ENCODE measurements at regions not wholly inside any gene's neighbourhood (a gene's known extent, or its start where the extent isn't known, plus 50 kb on each side); places are given as distances from the start of the nearest gene placed in this dataset.
A peak's percentile ranks its signal among the peaks of the same experiment; 100 is the strongest.

- intact Hi-C loops (cut with DNase I): no loop called here
- no peak for ATAC-seq
- no peak for DNase-seq (ENCODE audit: missing footprints)
These were observed 641.1 kb downstream of the PLA2G4A start for GRCh38 chr1:187469836-187470235.

- intact Hi-C loops (cut with DNase I): no loop called here
These were observed 642.8 kb downstream of the PLA2G4A start for GRCh38 chr1:187471555-187471954.

GRCh38 chr1:187474336-187474735, 645.6 kb downstream of the PLA2G4A start:
- ATAC-seq (no peak), DNase-seq (ENCODE audit: missing footprints) (no peak)
- intact Hi-C loops (cut with DNase I): no loop called here

More at GRCh38 chr1:187471555-187471954, 642.8 kb downstream of the PLA2G4A start:
- ATAC-seq (no peak), DNase-seq (ENCODE audit: missing footprints) (no peak)

DNA sequence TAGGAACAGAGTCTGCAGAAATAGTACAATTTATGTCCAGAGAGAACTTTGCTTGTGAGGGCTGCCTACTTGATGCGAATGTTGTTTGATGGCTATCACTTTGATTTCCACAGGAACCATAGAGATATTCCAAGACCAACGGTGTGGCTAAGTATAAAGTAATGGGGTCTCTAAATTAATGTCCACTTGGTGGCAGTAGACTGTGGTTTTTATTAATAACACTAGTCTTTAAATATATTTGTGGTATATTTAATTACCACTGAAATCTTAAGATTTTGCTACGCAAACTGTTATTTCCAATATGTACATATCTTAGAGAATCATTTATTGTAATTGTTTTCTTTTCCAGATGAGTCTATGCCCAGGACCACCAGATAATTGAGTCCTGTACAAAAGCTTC, 647.9 kb downstream of the PLA2G4A start:
- DNase-seq (ENCODE audit: missing footprints): no peak
- intact Hi-C loops (cut with DNase I): no loop called here
- ATAC-seq: no peak

DNA sequence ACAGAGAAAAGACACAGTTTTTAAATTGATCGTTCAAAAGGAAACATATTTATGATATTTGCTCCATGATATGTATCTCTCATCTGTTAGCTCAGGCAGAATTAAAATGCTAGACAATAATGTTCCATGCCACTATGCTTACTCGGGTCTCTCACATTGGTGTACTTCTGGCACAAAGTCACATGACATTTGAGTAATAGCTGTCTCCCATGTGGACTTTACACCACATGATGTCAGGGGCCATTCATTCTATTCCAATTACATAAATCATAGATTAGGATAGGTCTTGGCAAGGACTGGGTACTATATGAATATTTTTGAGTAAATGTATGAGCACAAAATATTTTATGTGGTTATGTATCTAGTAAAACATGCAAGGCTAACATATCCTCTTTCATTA, 648.4 kb downstream of the PLA2G4A start:
- intact Hi-C loops (cut with DNase I): no loop called here
- ATAC-seq (no peak), DNase-seq (ENCODE audit: missing footprints) (no peak)

DNA sequence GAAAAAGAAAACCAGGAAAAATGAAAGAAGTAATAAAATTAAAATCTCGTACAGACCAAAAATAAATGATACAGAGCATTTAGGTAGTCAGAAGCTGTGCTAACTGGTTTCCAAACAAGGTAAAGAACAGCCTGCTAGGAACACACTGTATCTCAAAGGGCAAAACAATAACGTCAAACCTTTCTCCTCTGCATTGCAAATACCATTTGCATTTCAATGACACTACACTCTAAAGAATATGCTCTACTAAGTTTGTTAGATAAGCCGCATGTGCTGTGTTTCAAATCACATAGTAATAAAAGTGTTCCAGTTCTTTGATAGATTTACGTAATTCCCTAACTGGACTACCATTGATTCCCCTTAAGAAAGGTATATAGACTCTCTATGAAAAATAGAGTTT, 648.8 kb downstream of the PLA2G4A start:
- DNase-seq (ENCODE audit: missing footprints): no peak
- intact Hi-C loops (cut with DNase I): no loop called here
- ATAC-seq: no peak

- DNase-seq (ENCODE audit: missing footprints) (no peak), ATAC-seq (peak; percentile 70)
- intact Hi-C loops (cut with DNase I): no loop called here
These were observed 652.9 kb downstream of the PLA2G4A start for GRCh38 chr1:187481581-187482148.

DNA sequence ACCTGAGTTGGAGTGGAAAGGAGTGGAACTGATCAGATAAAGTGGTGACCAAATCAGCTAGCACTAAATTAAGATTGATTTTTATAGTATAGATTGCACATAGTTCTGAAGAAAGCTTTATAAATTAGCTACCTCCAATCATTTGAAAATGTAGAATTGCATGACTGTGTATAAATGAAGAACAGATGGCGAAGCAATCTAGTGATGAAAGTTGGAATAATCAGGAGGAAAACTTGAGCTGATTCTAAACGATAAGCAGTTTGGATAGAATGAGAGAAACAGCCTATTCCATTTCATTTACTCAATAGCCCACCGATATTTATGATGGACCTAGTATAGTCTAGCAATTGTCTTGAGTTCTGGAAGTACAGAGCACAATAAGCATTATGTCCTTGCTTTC, 661.5 kb downstream of the PLA2G4A start:
- ATAC-seq: no peak
- DNase-seq (ENCODE audit: missing footprints): no peak
- intact Hi-C loops (cut with DNase I): no loop called here

GRCh38 chr1:187491082-187491720, 662.5 kb downstream of the PLA2G4A start:
- DNase-seq (ENCODE audit: missing footprints) (no peak), ATAC-seq (no peak)
- intact Hi-C loops (cut with DNase I): no loop called here

- no peak for DNase-seq (ENCODE audit: missing footprints)
- intact Hi-C loops (cut with DNase I): no loop called here
- no peak for ATAC-seq
These were observed 669.3 kb downstream of the PLA2G4A start for GRCh38 chr1:187498028-187498427.

DNA sequence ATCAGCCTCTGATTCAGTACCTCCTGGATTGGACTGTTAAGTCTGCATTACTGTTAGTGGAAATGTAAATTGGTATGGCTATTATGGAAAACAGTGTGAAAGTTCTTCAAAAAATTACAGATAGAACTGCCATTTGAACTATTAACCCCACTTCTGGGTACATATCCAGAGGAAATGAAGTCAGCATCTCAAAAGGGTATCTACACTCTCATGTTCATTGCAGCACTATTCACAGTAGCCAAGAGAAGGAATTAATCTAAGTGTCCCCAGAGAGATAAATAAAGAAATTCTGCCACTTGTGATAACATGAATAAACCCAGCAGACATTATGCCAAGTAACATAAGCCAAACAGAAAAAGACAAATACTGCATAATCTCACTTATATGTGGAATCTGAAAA, 676.0 kb downstream of the PLA2G4A start:
- DNase-seq (ENCODE audit: missing footprints): no peak
- intact Hi-C loops (cut with DNase I): no loop called here
- ATAC-seq: no peak

- ATAC-seq (no peak), DNase-seq (ENCODE audit: missing footprints) (no peak)
- intact Hi-C loops (cut with DNase I): no loop called here
These were observed 680.3 kb downstream of the PLA2G4A start for GRCh38 chr1:187509091-187509490.

DNA sequence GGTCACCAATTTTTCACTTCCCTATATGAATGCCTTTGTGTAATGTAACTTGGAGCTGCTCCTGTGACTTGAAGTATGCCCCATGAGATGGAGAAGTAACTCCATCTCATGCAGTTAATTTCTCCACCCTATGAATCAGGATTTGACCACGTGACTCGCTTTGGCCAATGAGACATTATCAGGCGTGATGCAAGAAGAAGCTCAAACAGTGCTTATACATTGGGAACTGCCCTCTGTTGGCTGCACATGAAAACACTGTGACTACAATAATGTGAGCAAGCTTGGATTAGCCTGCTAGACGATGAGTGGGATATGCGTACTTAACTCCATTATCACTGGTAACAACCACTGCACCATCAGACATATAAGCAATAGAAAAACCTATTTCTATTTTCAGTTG, 684.4 kb downstream of the PLA2G4A start:
- intact Hi-C loops (cut with DNase I): no loop called here
- no peak for DNase-seq (ENCODE audit: missing footprints)
- ATAC-seq: no peak

DNA sequence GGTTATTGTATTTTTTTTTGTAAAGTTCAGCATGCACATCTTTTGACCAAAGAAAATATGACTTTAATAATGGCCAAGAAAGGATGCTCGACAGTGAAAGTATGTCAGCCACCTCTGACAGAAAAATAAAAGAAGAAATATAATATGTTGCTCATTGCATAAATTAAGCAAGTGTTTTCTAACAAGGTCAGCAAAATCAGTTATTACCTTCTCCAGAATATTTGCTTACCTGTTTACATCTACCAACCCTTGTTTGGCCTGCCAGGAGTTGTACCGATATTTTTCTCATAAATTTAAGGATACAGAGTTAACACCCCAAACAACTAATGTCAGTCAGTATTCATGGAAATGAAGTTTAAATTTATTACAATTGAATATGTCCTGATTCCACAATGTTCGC, 685.4 kb downstream of the PLA2G4A start:
- DNase-seq (ENCODE audit: missing footprints): no peak
- intact Hi-C loops (cut with DNase I): no loop called here
- no peak for ATAC-seq

DNA sequence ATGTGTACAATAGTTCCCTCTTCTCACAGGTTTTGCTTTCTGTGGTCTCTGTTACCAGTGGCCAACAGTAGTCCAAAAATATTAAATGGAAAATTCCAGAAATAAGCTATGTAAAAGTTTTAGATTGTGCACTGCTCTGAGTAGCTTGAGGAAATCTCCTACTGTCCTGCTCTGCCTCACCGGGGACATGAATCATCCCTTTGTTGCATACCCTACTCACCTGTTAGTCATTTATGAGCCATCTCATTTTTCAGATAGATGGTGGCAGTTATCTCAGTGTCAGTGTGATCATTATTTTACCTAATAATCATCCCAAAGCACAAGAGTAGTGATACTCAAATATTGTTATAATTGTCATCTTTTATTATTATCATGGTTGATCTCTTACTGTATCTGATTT, 688.1 kb downstream of the PLA2G4A start:
- no peak for DNase-seq (ENCODE audit: missing footprints)
- intact Hi-C loops (cut with DNase I): no loop called here
- no peak for ATAC-seq

GRCh38 chr1:187517546-187517945, 688.8 kb downstream of the PLA2G4A start:
- ATAC-seq: no peak

DNA sequence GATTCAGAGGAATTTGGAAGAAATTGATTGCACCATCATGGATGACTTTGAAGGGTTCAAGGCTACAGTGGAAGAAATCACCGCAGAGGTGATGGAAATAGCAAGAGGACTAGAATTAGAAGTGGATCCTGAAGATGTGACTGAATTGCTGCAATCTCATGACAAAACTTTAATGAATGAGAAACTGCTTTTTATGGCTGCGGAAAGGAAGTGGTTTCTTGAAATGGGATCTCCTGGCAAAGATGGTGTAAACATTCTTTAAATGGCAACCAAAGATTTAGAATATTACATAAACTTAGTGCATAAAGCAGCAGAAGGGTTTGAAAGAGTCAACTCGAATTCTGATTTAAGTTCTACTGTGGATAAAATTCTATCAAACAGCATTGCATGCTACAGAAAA, 698.6 kb downstream of the PLA2G4A start:
- ATAC-seq: no peak
- intact Hi-C loops (cut with DNase I): no loop called here
- no peak for DNase-seq (ENCODE audit: missing footprints)

More at GRCh38 chr1:187517546-187517945, 688.8 kb downstream of the PLA2G4A start:
- intact Hi-C loops (cut with DNase I): no loop called here
- no peak for DNase-seq (ENCODE audit: missing footprints)

- no peak for ATAC-seq
These were observed 709.2 kb downstream of the PLA2G4A start for GRCh38 chr1:187537936-187538335.

DNA sequence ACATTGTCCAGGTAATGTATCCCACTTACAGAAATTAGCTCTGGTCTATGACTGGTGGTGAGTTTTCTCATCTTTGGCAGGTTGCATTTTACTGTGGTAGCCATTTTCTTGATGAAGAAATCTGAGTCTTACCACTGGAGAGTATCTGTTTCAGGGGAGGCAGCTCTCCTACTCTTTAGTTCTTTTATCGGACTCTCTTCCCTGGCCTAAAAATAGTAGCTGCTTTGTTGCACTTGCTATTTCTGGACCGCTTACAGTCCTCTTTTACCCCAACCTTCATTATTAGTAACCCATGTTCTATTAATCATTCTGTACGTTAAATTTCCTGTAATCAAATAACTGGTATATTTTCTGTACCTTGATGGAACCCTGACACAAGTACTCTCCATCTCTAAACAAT, 720.8 kb downstream of the PLA2G4A start:
- no peak for DNase-seq (ENCODE audit: missing footprints)
- intact Hi-C loops (cut with DNase I): no loop called here
- peak; percentile 60 for ATAC-seq

More at GRCh38 chr1:187537936-187538335, 709.2 kb downstream of the PLA2G4A start:
- DNase-seq (ENCODE audit: missing footprints): no peak
- intact Hi-C loops (cut with DNase I): no loop called here

- DNase-seq (ENCODE audit: missing footprints): peak; percentile 70
- no peak for ATAC-seq
- intact Hi-C loops (cut with DNase I): no loop called here
These were observed 722.3 kb downstream of the PLA2G4A start for GRCh38 chr1:187551061-187551460.

DNA sequence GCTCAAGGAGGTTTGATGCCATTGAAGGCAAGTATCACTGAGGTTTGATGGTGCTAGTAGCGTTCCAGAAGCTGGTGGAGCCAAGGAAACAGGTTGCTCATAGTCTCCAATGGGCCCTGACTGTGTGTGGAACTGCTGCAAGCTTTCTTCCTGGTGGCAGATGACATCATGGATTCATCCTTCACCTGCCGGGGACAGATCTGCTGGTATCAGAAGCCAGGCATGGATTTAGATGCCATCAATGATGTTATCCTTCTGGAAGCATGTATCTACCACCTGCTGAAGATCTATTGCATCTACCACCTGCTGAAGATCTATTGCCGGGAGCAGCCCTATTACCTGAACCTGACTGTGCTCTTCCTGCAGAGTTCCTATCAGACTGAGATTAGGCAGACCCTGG, 734.4 kb downstream of the PLA2G4A start:
- DNase-seq (ENCODE audit: missing footprints) (no peak), ATAC-seq (no peak)
- intact Hi-C loops (cut with DNase I): no loop called here
